ENCODE measurements at regions not wholly inside any gene's neighbourhood (a gene's known extent, or its start where the extent isn't known, plus 50 kb on each side); places are given as distances from the start of the nearest gene placed in this dataset.

DNA sequence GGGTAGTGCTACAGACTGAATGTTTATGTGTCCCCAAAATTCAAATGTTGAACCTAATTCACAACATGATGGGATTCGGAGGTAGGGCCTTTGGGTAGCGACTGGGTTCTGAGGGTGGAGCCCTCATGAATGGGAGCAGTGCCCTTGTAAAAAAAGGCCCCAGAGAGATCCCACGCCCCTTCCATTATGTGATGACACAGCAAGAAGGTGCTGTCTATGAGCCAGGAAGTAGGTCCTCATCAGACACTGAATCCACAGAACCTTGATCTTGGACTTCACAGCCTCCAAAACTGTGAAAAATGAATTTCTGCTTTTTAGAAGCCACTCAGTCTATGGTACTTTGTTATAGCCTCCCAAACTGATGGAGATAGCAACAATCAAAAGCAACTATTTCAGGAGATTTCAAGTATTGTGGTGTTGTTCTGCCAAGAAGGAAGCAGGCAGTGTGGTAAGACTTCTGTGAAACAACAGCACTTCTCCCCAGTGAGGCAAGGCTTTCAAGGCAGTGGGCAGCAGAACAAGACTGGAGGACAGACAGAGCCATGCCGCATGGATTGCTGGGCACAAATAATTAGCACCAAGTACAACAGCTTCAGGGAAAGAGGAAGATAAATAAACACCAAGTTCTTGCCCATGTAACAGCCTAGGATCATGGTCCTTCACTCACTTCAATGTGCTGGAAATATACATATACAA, 76.1 kb downstream of the OR2K2 start:
- ChIA-PET POLR2A (ENCODE audit: unreplicated experiment) (no interaction called here), CTCF (no interaction called here)
- Histone ChIP-seq H4K20me1 (ENCODE audit: insufficient read depth, low read length) (no peaks in the 10 kb centered on the region), H3K27ac (ENCODE audit: insufficient read depth, low read length) (no peak overlapping the region), H2BK20ac (ENCODE audit: low read depth, low read length) (0 out of 2 replicates have a peak overlapping the region, but pooled peaks have one; percentile 30), H3K4me1 (ENCODE audit: control insufficient read depth, insufficient read depth, low read length) (no peaks in the 10 kb centered on the region), H3K4me2 (ENCODE audit: low read depth, low read length) (no peak overlapping the region), H3K9me3 (ENCODE audit: control insufficient read depth, insufficient read depth, low read length) (no peaks in the 10 kb centered on the region), H4K8ac (ENCODE audit: low read depth in 2 of 2, low read length in 2 of 2) (no peak overlapping the region), H3K9me1 (ENCODE audit: insufficient read depth, low read length) (no peaks in the 10 kb centered on the region; the same call in 1 of the 2 replicates), H3K9ac (ENCODE audit: low read depth, low read length) (no peak overlapping the region), H3K27me3 (ENCODE audit: control insufficient read depth, insufficient read depth, low read length) (no peaks in the 10 kb centered on the region), H3K18ac (ENCODE audit: low read depth, low read length) (no peak overlapping the region), H3K4ac (ENCODE audit: low read depth, low read length) (no peak overlapping the region), H4K91ac (ENCODE audit: insufficient read depth, low read depth, low read length) (no peak overlapping the region), H3K56ac (ENCODE audit: extremely low read depth, insufficient read depth, low read length) (no peak overlapping the region), H3K14ac (replicated peaks; ENCODE audit: low read depth, low read length) (no peak overlapping the region; the same call in 1 of the 2 replicates), H2AK5ac (ENCODE audit: low read depth, low read length) (no peak overlapping the region), H3K79me1 (ENCODE audit: low read depth in 1 of 2, low read length in 2 of 2) (no peaks in the 10 kb centered on the region), H4K5ac (ENCODE audit: low read depth, low read length) (no peak overlapping the region), H2BK120ac (ENCODE audit: low read depth, low read length) (no peak overlapping the region), H3K36me3 (ENCODE audit: control insufficient read depth, insufficient read depth, low read length) (no peaks in the 10 kb centered on the region), H2BK15ac (ENCODE audit: low read depth, low read length) (no peak overlapping the region), H2AFZ (replicated peaks; ENCODE audit: low read length, poor library complexity) (no peak overlapping the region), H3K23ac (ENCODE audit: low read depth, low read length) (no peak overlapping the region), H2AK9ac (replicated peaks; ENCODE audit: low read depth, low read length, poor library complexity) (no peak overlapping the region), H3K4me3 (ENCODE audit: insufficient read depth, low read depth, low read length) (no peak overlapping the region), H2BK5ac (ENCODE audit: low read depth, low read length, poor library complexity, severe bottlenecking) (no peak overlapping the region)
- no TSS peak for BruUV-seq (replicated peaks)
- intact Hi-C loops (cut with micrococcal nuclease), result no loop called here
- no peak for TF ChIP-seq POLR2A (IDR thresholded peaks at IDR 0.05; ENCODE audit: low read depth, low read length)
- peak; percentile 27 for TF ChIP-seq MAFK (IDR thresholded peaks at IDR 0.05; ENCODE audit: low read depth, low read length)
- no peak for TF ChIP-seq MAZ (IDR thresholded peaks at IDR 0.05; ENCODE audit: borderline replicate concordance, low read depth, low read length)
- WGBS, 2 experiments (ENCODE audit: extremely low coverage in 2 of 2, insufficient read length in 1 of 2), result no CpG with 5 or more reads among the region's 4 CpGs
- no peak for ATAC-seq (ENCODE audit: low read depth)
- in situ Hi-C loops (cut with MboI; ENCODE audit: low sequenced_read_pairs), result no loop called here
- dilution Hi-C loops (cut with HindIII; ENCODE audit: low sequenced_read_pairs, unreplicated experiment), result no loop called here
- no peak for DNase-seq

Measured in IMR-90 (cell line).